NCI-H2107 treated with DMSO at 0.1 percent for 48 hours (cell line): ENCODE measurements at regions not wholly inside any gene's neighbourhood (a gene's known extent, or its start where the extent isn't known, plus 50 kb on each side); places are given as distances from the start of the nearest gene placed in this dataset.

Experiments used
- DNase-seq: peaks from one replicate; lab custom pipeline; 2025; ENCODE audit not compliant: unreplicated experiment; lab: John Stamatoyannopoulos, UW

- no peak for DNase-seq
These were observed 198.0 kb upstream of the NCKAP5 start for GRCh38 chr2:133766164-133766832.

DNA sequence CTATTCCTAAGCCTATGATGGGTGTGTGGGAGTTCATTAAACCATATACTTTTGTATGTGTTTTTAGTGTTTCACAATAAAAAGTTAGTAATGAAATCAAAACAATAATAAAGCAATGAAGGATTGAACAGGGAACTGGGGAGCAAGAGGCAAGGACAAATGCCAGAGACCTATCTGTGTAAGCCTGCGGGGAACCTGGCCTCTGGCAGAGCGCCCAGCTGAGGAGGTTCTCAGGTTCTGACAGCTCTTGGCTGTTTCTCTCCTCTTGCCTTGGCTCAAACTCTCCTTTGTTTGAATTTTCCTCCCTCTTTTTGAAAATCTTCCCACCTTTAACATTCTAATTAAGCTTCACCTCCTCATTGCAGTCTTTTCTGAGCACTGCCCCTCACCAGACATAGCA is 200.0 kb upstream of the NCKAP5 start:
- no peak for DNase-seq

DNA sequence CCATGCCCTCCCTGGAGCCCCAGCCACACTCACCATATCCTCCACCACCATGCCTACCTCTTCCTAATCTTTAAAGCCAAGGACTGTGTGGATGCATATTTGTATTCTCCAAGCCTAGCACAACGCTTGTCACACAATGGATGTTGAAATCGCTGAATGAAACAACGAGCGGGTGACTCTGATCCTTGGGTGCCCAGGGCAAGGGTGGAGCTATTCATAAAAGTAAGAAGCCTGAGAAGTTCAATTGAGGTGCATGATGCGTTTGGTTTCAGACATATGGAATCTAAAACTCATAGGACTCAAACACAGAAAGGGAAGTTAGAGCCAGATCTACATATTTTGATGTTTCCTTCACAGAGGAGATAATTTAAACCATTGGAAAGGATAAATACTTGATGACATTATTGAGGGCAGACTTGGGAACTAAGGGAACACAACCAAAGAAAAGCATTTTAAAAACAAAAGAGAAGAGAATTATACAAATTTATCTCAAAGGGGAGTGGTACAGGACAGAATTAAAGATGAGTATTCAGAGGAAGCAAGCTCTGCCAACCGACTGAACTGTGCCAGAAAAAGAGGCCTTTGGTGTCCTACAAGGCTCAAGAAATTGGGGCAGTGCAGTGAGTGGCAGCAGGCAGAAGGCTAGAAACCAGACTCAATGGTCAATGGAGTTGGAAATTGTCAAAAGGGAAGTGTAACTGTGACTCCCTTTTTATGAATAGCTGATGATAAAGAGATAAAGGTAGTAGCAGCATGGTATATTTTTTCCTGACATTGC is 200.6 kb upstream of the NCKAP5 start:
- DNase-seq = no peak

DNA sequence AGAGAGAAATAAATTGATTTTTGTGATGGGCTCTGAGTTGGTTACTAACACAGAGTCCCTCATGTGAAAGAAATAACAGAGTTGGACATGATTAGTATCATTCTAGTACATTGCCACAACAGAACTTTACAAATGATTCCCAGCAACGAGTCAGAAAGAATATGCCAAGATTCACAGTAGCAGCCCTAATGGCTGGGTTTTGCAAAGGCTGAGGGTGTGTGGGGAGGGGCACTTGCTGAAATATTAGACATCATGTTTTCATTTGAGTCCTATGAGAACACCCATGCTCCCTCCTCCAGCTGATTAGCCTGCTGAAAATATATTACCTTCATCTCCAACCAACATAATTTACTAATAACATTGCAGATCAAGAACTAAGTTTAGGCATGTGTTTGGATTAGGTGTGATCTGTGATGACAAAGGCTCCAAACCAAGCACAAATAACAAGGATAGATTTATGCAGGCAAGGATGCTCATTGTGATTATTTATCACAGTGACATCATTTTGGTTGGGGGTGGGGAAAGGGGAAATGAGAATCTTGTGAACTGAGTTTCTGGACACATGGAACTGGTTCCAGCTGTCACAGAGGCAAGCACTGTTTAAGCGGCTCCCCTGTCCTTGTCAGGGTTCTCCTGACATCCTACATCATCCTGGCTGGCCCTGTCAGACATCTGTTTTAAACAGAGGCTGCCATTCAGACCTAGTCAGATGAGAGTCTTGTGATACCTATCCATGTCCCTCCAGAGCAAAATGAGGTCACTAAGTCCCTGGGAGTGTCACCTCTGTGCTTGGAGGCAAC is 205.8 kb upstream of the NCKAP5 start:
- DNase-seq = no peak

GRCh38 chr2:133774654-133775015 is 206.4 kb upstream of the NCKAP5 start:
- no peak for DNase-seq

GRCh38 chr2:133776936-133777573 is 208.8 kb upstream of the NCKAP5 start:
- no peak for DNase-seq

DNA sequence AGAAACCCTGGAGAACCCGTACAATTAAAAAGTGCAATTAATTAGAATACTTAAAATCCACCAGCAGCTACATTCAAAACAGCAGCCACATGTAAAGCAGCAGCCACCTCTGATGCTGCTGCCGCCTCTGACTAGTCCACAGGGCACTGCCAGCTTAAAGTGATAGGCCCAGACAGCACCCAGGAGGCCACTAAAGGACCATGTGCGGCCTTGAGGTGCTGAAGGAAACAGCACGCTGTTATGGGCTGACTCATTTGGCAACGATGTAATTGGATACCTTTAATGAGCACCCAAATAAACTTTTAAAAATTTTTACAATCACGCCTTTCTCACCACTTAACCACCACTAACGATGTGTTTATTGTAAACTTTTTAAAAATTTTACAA is 209.3 kb upstream of the NCKAP5 start:
- DNase-seq = no peak

DNA sequence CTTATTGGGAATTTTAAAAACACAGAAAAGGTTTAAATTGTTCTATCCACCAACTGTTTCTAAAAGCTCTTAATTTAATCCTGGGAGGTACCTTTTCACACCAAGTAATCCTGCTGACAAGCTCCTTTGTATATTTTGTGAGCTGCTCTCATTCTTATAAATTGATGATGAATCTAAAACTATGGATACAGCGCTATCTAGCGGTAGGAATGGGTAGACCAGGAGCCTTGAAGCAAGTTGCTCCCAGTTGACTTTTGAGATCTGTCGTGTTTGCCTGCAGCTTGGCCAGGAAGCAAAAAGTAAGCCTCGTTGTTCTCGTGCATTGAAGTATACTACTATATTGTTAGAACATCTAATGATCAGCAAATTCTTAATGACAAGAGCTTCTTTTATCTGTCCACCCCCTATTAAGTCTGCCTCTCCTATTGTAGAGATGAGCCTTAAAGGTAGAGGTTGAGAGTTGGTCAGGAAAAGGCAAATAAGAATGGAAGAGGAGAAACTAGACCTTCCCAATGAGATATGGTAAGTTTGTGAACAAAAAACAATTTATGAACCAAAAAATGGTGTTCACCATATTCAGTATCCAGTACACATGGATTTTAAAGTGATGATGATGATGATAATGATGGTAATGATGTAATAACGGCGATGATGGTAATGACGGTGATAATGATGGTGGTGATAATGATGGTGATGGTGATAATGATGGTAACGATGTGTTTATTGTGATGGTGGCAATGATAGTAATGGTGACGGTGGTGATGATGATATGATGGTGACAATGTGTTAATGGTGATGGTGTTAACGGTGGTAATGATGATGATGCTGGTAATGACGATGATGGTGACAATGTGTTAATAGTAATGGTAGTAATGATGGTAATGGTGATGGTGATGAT is 212.1 kb upstream of the NCKAP5 start:
- DNase-seq = peak; percentile 22

DNA sequence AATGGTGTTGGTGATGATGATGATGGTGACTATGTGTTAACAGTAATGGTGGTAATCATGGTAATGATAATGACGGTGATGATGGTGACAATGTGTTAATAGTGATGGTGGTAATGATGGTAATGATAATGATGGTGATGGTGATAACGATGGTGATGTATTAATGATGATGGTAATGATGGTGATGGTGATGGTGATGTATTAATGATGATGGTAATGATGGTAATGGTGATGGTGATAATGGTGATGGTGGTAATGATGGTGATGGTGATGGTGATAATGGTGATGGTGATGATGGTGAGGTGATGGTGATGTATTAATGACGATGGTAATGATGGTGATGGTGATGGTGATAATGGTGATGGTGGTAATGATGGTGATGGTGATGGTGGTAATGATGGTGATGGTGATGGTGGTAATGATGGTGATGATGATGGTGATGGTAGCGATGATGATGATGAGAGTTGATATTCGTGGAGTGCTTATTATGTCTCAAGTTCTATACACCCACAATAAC is 212.8 kb upstream of the NCKAP5 start:
- no peak for DNase-seq

- no peak for DNase-seq
These were observed 218.9 kb upstream of the NCKAP5 start for GRCh38 chr2:133787207-133787606.

- no peak for DNase-seq
These were observed 219.4 kb upstream of the NCKAP5 start for GRCh38 chr2:133787651-133788050.

DNA sequence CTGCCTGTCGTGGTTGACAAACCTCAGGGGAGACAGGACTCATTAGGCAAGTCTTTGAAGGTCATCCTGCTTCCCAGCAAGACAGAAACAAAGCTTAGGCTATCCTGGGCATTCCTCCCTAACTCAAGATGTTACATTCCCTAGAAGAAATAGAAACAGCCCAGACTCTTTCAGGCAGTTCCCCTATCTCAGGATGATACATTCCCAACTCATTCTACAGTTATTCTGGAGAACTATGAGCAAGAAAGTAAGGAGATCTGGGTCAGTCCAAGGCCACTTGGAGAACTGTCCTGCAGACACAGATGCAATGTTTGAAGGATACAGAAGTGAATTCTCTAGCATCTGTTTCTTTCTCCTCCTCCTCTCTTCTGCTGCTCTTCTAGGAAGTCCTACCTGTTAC is 220.1 kb upstream of the NCKAP5 start:
- no peak for DNase-seq

DNA sequence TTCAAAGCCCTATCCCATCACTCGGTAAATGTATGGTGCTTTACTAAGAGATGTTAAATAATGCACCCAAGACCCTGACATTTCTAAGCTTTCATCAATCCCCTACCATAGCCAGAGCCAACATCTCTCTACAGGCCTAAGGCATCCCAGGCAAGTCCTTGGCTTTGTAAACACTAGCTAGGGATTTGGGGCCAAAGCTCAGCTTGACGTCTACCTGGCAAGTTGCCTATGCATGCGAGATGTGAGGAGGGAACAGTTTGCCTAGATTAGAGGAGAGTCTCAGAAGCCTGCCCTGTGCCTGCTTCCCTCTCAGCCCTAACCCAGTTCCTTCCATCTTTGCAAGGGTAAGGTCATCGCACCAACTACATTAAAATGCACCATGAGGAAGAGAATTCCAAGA is 221.5 kb upstream of the NCKAP5 start:
- no peak for DNase-seq

GRCh38 chr2:133790711-133791110 is 222.4 kb upstream of the NCKAP5 start:
- no peak for DNase-seq

GRCh38 chr2:133791191-133791590 is 222.9 kb upstream of the NCKAP5 start:
- DNase-seq = no peak

GRCh38 chr2:133792223-133792622 is 224.0 kb upstream of the NCKAP5 start:
- DNase-seq = no peak

GRCh38 chr2:133794114-133794513 is 225.9 kb upstream of the NCKAP5 start:
- DNase-seq = no peak

DNA sequence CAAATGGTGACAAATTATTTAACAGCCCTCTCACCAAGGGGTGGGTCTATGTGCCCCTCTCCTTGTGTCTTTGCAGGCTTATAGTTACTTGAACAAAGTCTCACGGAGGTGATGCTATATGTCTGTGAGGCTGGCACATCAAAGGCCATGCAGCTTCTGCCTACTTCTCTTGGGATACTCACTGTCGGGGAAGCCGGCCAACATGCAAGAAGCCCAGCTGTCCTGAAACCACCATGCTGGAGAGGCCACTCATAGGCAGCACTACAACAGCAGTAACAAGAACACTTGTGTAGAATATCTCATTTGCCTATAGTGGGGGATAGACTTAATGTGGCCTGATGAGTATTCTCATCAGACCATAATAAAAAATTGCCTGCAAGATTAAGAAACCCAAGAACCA is 233.7 kb upstream of the NCKAP5 start:
- DNase-seq = no peak

DNA sequence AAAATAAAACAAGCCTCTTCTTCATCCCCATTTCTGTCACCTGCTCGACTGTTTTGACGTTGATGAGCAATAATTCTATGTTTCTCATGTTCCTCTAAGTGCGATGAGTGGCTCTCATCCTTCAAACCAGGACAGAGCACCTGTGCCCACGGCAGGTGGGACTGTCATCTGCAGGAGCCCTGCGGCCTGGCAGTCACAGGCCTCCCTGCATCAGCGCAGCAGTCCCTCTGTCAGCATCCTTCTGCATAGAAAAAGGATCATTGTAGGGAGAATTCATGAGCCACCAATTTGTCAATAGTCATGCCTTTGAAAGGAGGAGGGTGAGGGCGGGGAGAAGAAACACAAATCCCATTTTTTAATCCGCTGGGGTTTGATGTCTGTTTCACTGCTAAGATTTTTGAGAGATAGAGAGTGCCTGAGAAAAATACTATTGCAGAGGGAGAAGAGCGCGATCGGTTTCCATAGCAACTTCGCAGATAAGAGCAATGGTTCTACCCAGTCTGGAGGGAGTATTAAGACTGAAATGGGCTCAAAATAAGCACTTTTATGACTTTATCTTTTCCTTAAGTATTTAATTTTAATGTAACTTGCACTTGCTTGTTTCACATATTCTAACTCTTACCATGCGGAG is 234.3 kb upstream of the NCKAP5 start:
- no peak for DNase-seq

DNA sequence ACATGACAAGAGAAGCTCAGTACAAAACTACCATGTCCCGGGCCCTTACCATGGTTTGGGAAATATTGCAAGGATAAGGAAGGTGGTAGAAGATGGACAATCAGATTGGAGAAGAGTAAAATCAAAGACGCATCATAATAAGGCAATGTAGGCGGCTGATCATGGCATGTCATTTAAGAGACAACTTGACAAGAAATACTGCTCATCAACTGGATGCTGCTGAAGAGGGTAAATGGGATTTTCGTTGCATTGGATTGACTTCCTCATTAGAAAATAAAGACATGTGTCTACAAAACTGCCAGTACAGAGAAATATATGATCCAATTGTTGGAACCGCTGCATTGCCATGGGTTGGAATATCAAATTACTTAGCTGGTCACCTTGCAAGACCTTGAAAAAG is 238.3 kb upstream of the NCKAP5 start:
- no peak for DNase-seq
